Adrenal gland (tissue), 9 donors: ENCODE measurements at regions not wholly inside any gene's neighbourhood (a gene's known extent, or its start where the extent isn't known, plus 50 kb on each side); places are given as distances from the start of the nearest gene placed in this dataset.

ENCODE experiments used
- DNase-seq, 7 donors: peaks; one replicate each; pipeline ENCODE4 v3.0.0-alpha.2; 2019 to 2020
- H3K27ac ChIP-seq, 5 donors: fragments of 200-600 bp; sonication (generic) in 4 of 5; 1 replicate in 3 of 5; 2 replicates in 2 of 5; pipeline versions ENCODE4 v1.5.1 to v1.8.0; 2016 to 2020; ENCODE audit warnings: mild to moderate bottlenecking in 1 of 5
- H3K27me3 ChIP-seq: fragments of 200-600 bp; 2 replicates; pipeline ENCODE4 v1.8.0; 2021
- H3K36me3 ChIP-seq, 2 donors: fragments of 200-600 bp; replicated peaks in 1 of 2; 1 replicate in 1 of 2; 2 replicates in 1 of 2; pipeline versions ENCODE4 v1.5.1 to v1.8.0; 2018 to 2022
- H3K4me1 ChIP-seq, 2 donors: fragments of 200-600 bp; replicated peaks in 1 of 2; 1 replicate in 1 of 2; 2 replicates in 1 of 2; pipeline versions ENCODE4 v1.5.1 to v1.8.0; 2018 to 2021
- H3K4me3 ChIP-seq, 4 donors: fragments of 200-600 bp; sonication (generic) in 3 of 4; one replicate each; pipeline ENCODE4 v1.5.1; 2016 to 2018
- H3K9me3 ChIP-seq, 3 donors: fragments of 200-600 bp; sonication (generic) in 1 of 3; replicated peaks in 1 of 3; 1 replicate in 2 of 3; 2 replicates in 1 of 3; pipeline versions ENCODE4 v1.5.1 to v1.8.0; 2016 to 2021
- CTCF ChIP-seq, 6 experiments: fragments of 450-650 bp in 4 of 6; fragments of 200-600 bp in 2 of 6; sonication (generic) in 1 of 6; IDR thresholded peaks; 1 replicate in 5 of 6; 2 replicates in 1 of 6; pipeline versions ENCODE4 v1.5.1 to v1.8.0; 2016 to 2021; ENCODE audit warnings: antibody characterized with exemption in 6 of 6, mild to moderate bottlenecking in 2 of 6, moderate library complexity in 1 of 6
- POLR2A ChIP-seq, 2 donors: fragments of 450-650 bp; IDR thresholded peaks; one replicate each; pipeline ENCODE4 v1.6.1; 2017; ENCODE audit warnings: antibody characterized with exemption in 2 of 2, mild to moderate bottlenecking in 2 of 2, moderate library complexity in 1 of 2
- WGBS, 4 donors: extraction: QIAGEN DNeasy Blood & Tissue Kit in 2 of 4; methylation state at CpG; one replicate each; pipeline versions ENCODE4 v1.1.5 to v1.1.7; 2013 to 2017; 5-methylcytosine and 5-hydroxymethylcytosine counted together
- intact Hi-C, 2 donors: fragments of 100-400 bp; cut with DNase I; formaldehyde crosslinking; loops; one replicate each; pipeline versions ENCODE4 v1.14.1 to v1.15.0; 2022 to 2023
- donor health status: healthy with polysubstance abuse.
- donor health status: Bipolar disorder and iron deficiency.
- donor health status: DM: yes; HTN: yes; CAD: no.
- donor health status: DM: no; HTN: no; CAD: no.
- donor health status: DM: no; HTN: no; CAD: no.

DNA sequence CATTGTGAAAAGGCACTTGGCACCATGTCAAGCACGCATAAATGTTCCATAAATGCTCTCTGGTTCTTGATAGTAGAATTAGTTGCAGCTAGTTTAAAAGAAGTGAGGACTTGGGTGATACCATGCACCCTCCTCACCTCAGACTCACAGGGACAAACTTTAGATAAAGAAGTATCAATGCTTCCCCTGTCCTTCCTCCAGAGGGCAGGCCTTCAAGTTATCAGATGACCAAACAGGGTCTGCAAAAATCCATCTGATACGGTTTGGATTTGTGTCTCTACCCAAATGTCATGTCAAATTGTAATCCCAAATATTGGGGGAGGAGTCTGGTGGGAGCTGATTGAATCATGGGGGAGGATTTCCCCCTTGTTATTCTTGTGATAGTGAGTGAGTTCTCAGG, 54.1 kb downstream of the C1QL2 start:
- TF ChIP-seq POLR2A (IDR thresholded peaks at IDR 0.05), result no peak
- no peak for TF ChIP-seq CTCF (IDR thresholded peaks at IDR 0.05)
- DNase-seq, result no peak
- H3K9me3 ChIP-seq, result peaks cover 0 to 6% (median 0%) of the 10 kb centered on the region in 3 donors
- H3K27ac ChIP-seq, result no peak overlapping the region
- H3K36me3 ChIP-seq, result no peaks in the 10 kb centered on the region
- H3K4me1 ChIP-seq, result no peaks in the 10 kb centered on the region
- no peak overlapping the region for H3K4me3 ChIP-seq
- intact Hi-C loops, result no loop called here
- no peaks in the 10 kb centered on the region for H3K27me3 ChIP-seq
- 31 to 68% (median 38%) methylated on average over 2 of the region's 2 CpGs for WGBS, 4 donors

DNA sequence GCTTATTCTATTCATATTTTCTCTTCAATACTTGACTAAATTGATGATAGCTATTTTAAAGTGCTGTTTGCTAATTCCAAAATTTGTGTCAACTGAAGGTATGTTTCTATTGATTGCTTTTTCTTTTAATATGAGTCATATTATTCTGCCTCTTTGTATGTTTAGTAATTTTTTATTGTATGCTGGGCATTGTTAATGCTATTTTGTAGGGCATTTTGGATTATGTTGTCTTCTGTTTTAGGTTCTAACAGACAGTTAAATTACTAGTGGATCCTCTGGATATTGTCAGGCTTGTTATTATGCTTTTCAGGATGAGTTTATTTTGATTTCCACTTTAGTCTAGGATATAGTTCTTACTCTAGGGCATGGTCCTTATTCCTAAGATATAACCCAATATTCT, 55.6 kb downstream of the C1QL2 start:
- no peak overlapping the region for H3K4me3 ChIP-seq

GRCh38 chr2:119088416-119088815, 70.1 kb downstream of the C1QL2 start:
- Histone ChIP-seq H3K36me3 (no peaks in the 10 kb centered on the region), H3K27ac (no peak overlapping the region), H3K4me1 (no peaks in the 10 kb centered on the region), H3K9me3 (no peaks in the 10 kb centered on the region), H3K27me3 (no peaks in the 10 kb centered on the region), H3K4me3 (no peak overlapping the region)
- TF ChIP-seq POLR2A (IDR thresholded peaks at IDR 0.05), result no peak
- TF ChIP-seq CTCF (IDR thresholded peaks at IDR 0.05), result no peak
- no peak for DNase-seq
- 68 to 94% (median 84%) methylated on average over 1 of the region's 1 CpG for WGBS, 4 donors
- intact Hi-C loops, result no loop called here

More for the DNA sequence above, 55.6 kb downstream of the C1QL2 start:
- Histone ChIP-seq H3K4me1 (no peaks in the 10 kb centered on the region), H3K27me3 (no peaks in the 10 kb centered on the region), H3K27ac (no peak overlapping the region), H3K36me3 (no peaks in the 10 kb centered on the region), H3K9me3 (peaks cover 0 to 6% (median 0%) of the 10 kb centered on the region in 3 donors)
- TF ChIP-seq POLR2A (IDR thresholded peaks at IDR 0.05) (no peak), CTCF (IDR thresholded peaks at IDR 0.05) (no peak)
- intact Hi-C loops, result no loop called here
- DNase-seq, result no peak

- 76 to 82% (median 79%) methylated on average over 8 of the region's 8 CpGs for WGBS, 4 donors
- H3K27ac ChIP-seq, result no peak overlapping the region
- H3K4me3 ChIP-seq, result no peak overlapping the region
- TF ChIP-seq CTCF (IDR thresholded peaks at IDR 0.05), result no peak
- no peak for TF ChIP-seq POLR2A (IDR thresholded peaks at IDR 0.05)
- no peaks in the 10 kb centered on the region for H3K4me1 ChIP-seq
- intact Hi-C loops, result no loop called here
- no peaks in the 10 kb centered on the region for H3K36me3 ChIP-seq
- no peak for DNase-seq
- H3K9me3 ChIP-seq, result no peaks in the 10 kb centered on the region
- no peaks in the 10 kb centered on the region for H3K27me3 ChIP-seq
These were observed 72.2 kb downstream of the C1QL2 start for GRCh38 chr2:119086327-119086726.
